Caco-2 (cell line): ENCODE measurements at regions not wholly inside any gene's neighbourhood (a gene's known extent, or its start where the extent isn't known, plus 50 kb on each side); places are given as distances from the start of the nearest gene placed in this dataset.
"Not testable (repeated sequence)": the region's sequence is repeated elsewhere in the genome, so short reads cannot be mapped to it uniquely, and the experiment has no call there.

ENCODE experiments used
- BruUV-seq: library from RNA; stranded (reverse); fragments of 400-500 nt; replicated peaks from 2 replicates; lab custom pipeline; 2021; lab: Mats Ljungman, UMichigan
- CTCF ChIA-PET: fragments of 300-600 bp; sonication (Branson Sonifier 250); formaldehyde crosslinking; loops from one replicate; lab custom pipeline; 2022; ENCODE audit warnings: antibody characterized with exemption; lab: Charles Lee
- POLR2A ChIA-PET: fragments of 300-600 bp; sonication (Branson Sonifier 250); formaldehyde crosslinking; loops from one replicate; lab custom pipeline; 2022; ENCODE audit warnings: antibody characterized with exemption; lab: Charles Lee
- DNase-seq, 2 experiments: peaks; one replicate each; pipeline versions ENCODE4 v3.0.0 to v3.0.0-alpha.2; 2020 to 2022
- H3K27me3 ChIP-seq: replicated peaks from 2 replicates; pipeline ENCODE4 v1.6.0; 2011; ENCODE audit warnings: low read length; ENCODE audit not compliant: control insufficient read depth, insufficient read depth
- H3K36me3 ChIP-seq: 2 replicates; pipeline ENCODE4 v1.5.1; 2011; ENCODE audit warnings: low read length; ENCODE audit not compliant: control insufficient read depth, insufficient read depth
- H3K4me1 ChIP-seq: fragments of 250-450 bp; sonication (Bioruptor Pico); 2 replicates; pipeline ENCODE4 v1.5.1; 2020; ENCODE audit warnings: mild to moderate bottlenecking
- H3K4me3 ChIP-seq: 2 replicates; pipeline ENCODE4 v1.5.1; 2011; ENCODE audit warnings: low read depth, mild to moderate bottlenecking, control low read depth, low read length
- H3K9me3 ChIP-seq: fragments of 250-450 bp; sonication (Bioruptor Pico); 2 replicates; pipeline ENCODE4 v1.5.1; 2020; ENCODE audit warnings: mild to moderate bottlenecking, moderate library complexity
- H3K27ac Mint-ChIP-seq: one replicate; pipeline ENCODE4 v1.8.0; 2022; ENCODE audit warnings: mixed read lengths; ENCODE audit not compliant: unreplicated experiment
- H3K27me3 Mint-ChIP-seq: one replicate; pipeline ENCODE4 v1.8.0; 2022; ENCODE audit warnings: mixed read lengths; ENCODE audit not compliant: insufficient read depth, unreplicated experiment
- H3K36me3 Mint-ChIP-seq: one replicate; pipeline ENCODE4 v1.8.0; 2022; ENCODE audit warnings: mild to moderate bottlenecking, mixed read lengths; ENCODE audit not compliant: insufficient read depth, unreplicated experiment
- H3K4me1 Mint-ChIP-seq: one replicate; pipeline ENCODE4 v1.8.0; 2022; ENCODE audit warnings: low read depth, mixed read lengths; ENCODE audit not compliant: unreplicated experiment
- H3K4me3 Mint-ChIP-seq: one replicate; pipeline ENCODE4 v1.8.0; 2022; ENCODE audit warnings: mild to moderate bottlenecking, moderate library complexity, mixed read lengths; ENCODE audit not compliant: unreplicated experiment
- H3K9me3 Mint-ChIP-seq: one replicate; pipeline ENCODE4 v1.8.0; 2022; ENCODE audit warnings: mixed read lengths; ENCODE audit not compliant: unreplicated experiment
- intact Hi-C: fragments of 100-400 bp; cut with micrococcal nuclease; formaldehyde crosslinking; loops from one replicate; pipeline ENCODE4 v1.10.0; 2022; ENCODE audit not compliant: unreplicated experiment
- TF ChIP-seq, protein P1 (sequence below), 2 experiments: fragments of 200-600 bp in 1 of 2; IDR thresholded peaks; 1 replicate in 1 of 2; 2 replicates in 1 of 2; pipeline versions ENCODE4 v1.5.1 to v1.8.0; 2011 to 2022; ENCODE audit warnings: antibody characterized with exemption in 1 of 2, control low read depth in 1 of 2, inconsistent platforms in 1 of 2, low read depth in 1 of 2, low read length in 1 of 2, mild to moderate bottlenecking in 1 of 2, moderate library complexity in 1 of 2; ENCODE audit not compliant: insufficient read depth in 1 of 2, severe bottlenecking in 1 of 2, unreplicated experiment in 1 of 2

DNA sequence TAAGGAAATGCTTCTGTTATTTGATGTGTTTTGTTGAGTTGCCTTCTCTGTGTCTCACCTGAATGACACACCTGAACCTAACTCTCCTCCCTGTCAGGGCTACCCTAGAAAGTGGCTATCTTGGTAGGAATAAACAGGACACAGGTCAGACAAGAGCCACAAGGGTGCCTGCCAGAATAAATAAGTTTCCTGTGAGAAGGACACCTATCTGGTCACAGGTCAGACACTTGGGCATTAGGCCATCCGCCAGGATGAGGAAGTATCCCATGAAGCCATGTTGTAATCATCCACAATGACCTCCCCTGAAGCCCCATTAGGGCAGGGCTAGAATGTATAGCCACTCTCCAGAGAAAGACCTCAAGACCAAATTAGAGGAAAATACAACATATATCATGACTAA, 318.8 kb downstream of the ZNF674 start:
- Histone ChIP-seq H3K9me3 (no peaks in the 10 kb centered on the region), H3K4me3 (no peak overlapping the region), H3K36me3 (no peaks in the 10 kb centered on the region), H3K27me3 (no peaks in the 10 kb centered on the region), H3K4me1 (no peaks in the 10 kb centered on the region)
- ChIA-PET POLR2A (no interaction called here), CTCF (no interaction called here)
- TF ChIP-seq, protein P1, sequence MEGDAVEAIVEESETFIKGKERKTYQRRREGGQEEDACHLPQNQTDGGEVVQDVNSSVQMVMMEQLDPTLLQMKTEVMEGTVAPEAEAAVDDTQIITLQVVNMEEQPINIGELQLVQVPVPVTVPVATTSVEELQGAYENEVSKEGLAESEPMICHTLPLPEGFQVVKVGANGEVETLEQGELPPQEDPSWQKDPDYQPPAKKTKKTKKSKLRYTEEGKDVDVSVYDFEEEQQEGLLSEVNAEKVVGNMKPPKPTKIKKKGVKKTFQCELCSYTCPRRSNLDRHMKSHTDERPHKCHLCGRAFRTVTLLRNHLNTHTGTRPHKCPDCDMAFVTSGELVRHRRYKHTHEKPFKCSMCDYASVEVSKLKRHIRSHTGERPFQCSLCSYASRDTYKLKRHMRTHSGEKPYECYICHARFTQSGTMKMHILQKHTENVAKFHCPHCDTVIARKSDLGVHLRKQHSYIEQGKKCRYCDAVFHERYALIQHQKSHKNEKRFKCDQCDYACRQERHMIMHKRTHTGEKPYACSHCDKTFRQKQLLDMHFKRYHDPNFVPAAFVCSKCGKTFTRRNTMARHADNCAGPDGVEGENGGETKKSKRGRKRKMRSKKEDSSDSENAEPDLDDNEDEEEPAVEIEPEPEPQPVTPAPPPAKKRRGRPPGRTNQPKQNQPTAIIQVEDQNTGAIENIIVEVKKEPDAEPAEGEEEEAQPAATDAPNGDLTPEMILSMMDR (IDR thresholded peaks at IDR 0.05; ENCODE audit: insufficient read depth in 1 of 2, low read depth in 1 of 2, low read length in 1 of 2, severe bottlenecking in 1 of 2, unreplicated experiment in 1 of 2): no peak
- H3K27me3 Mint-ChIP-seq: no peaks in the 10 kb centered on the region
- intact Hi-C loops: no loop called here
- no peak overlapping the region for H3K4me3 Mint-ChIP-seq
- BruUV-seq: no TSS peak
- no peaks in the 10 kb centered on the region for H3K4me1 Mint-ChIP-seq
- no peak for DNase-seq
- no peaks in the 10 kb centered on the region for H3K36me3 Mint-ChIP-seq
- no peaks in the 10 kb centered on the region for H3K9me3 Mint-ChIP-seq
- H3K27ac Mint-ChIP-seq: no peak overlapping the region

DNA sequence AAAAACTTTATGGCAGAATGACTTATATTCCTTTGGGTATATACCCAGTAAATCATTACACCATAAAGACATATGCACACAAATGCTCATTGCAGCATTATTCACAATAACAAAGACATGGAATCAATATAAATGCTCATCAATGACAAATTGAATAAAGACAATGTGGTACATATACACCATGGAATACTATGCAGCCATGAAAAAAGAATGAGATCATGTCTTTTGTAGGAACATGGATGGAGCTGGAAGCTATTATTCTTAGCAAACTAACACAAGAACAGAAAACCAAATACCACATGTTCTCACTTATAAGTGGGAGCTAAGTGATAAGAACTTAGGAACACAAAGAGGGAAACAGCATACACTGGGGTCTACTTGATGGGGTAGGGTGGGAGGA, 321.7 kb downstream of the ZNF674 start:
- H3K4me1 ChIP-seq, intact Hi-C loops, H3K4me3 ChIP-seq, H3K36me3 ChIP-seq, DNase-seq, H3K4me3 Mint-ChIP-seq, H3K27me3 ChIP-seq, BruUV-seq, H3K4me1 Mint-ChIP-seq, H3K9me3 Mint-ChIP-seq, H3K27me3 Mint-ChIP-seq, H3K27ac Mint-ChIP-seq, H3K36me3 Mint-ChIP-seq, H3K9me3 ChIP-seq, POLR2A ChIA-PET, CTCF ChIA-PET: not testable (repeated sequence)

DNA sequence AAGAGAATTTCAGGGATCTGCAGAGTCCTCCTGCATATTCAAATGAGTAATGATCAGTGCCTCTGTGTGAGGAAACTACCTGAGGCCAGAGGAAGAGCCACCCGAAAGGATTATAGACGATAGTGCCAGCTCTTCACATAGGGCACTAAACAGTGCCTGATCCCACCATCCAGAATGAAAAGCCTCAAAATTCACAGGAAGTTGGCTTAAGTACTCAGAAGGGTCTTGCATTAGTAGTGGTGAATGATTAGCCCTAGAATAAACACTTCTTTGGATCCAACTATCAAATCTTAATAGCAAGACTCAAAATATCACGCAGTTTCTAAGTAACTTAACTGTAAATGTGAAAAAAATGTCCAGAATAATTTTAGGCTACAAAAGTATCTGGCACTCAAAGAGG, 324.4 kb downstream of the ZNF674 start:
- Mint-ChIP-seq H3K27me3 (no peaks in the 10 kb centered on the region), H3K9me3 (no peaks in the 10 kb centered on the region), H3K4me3 (no peak overlapping the region), H3K27ac (no peak overlapping the region), H3K36me3 (no peaks in the 10 kb centered on the region), H3K4me1 (no peaks in the 10 kb centered on the region)
- CTCF ChIA-PET: no interaction called here
- TF ChIP-seq, protein P1 (IDR thresholded peaks at IDR 0.05; ENCODE audit: insufficient read depth in 1 of 2, low read depth in 1 of 2, low read length in 1 of 2, severe bottlenecking in 1 of 2, unreplicated experiment in 1 of 2): no peak
- intact Hi-C loops: no loop called here
- Histone ChIP-seq H3K36me3 (no peaks in the 10 kb centered on the region), H3K27me3 (no peaks in the 10 kb centered on the region), H3K4me3 (no peak overlapping the region), H3K4me1 (no peaks in the 10 kb centered on the region), H3K9me3 (no peaks in the 10 kb centered on the region)
- no TSS peak for BruUV-seq
- POLR2A ChIA-PET: no interaction called here
- no peak for DNase-seq

DNA sequence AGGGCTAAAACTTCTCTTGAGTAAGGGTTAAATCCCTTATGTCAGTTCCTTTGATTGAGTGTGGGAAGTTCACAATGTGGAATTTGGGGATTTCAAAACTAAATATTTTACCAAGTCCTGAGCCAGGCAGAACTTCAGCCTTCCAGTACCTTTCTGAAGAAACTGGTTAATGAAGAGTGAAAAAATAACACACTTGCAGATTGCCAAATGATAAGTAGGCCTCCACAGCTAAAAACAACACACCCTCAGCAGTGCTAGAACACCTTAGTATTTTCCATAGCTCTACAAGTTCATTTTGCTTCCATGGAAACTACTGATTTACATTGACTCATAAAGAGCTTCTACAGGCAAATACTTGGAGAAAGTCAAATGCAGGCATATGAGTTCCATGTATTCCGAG, 326.8 kb downstream of the ZNF674 start:
- Mint-ChIP-seq H3K36me3 (no peaks in the 10 kb centered on the region), H3K27me3 (no peaks in the 10 kb centered on the region), H3K4me3 (no peak overlapping the region), H3K4me1 (no peaks in the 10 kb centered on the region), H3K27ac (no peak overlapping the region), H3K9me3 (no peaks in the 10 kb centered on the region)
- no peak for DNase-seq
- CTCF ChIA-PET: no interaction called here
- no TSS peak for BruUV-seq
- TF ChIP-seq, protein P1 (IDR thresholded peaks at IDR 0.05; ENCODE audit: insufficient read depth in 1 of 2, low read depth in 1 of 2, low read length in 1 of 2, severe bottlenecking in 1 of 2, unreplicated experiment in 1 of 2): no peak
- H3K4me1 ChIP-seq: no peaks in the 10 kb centered on the region
- no peaks in the 10 kb centered on the region for H3K9me3 ChIP-seq
- no peaks in the 10 kb centered on the region for H3K27me3 ChIP-seq
- no peak overlapping the region for H3K4me3 ChIP-seq
- H3K36me3 ChIP-seq: no peaks in the 10 kb centered on the region
- POLR2A ChIA-PET: no interaction called here
- intact Hi-C loops: no loop called here
